ENCODE measurements at regions not wholly inside any gene's neighbourhood (a gene's known extent, or its start where the extent isn't known, plus 50 kb on each side); places are given as distances from the start of the nearest gene placed in this dataset.

- Histone ChIP-seq H3K36me3 (ENCODE audit: control insufficient read depth in 1 of 2, insufficient read depth in 2 of 2, low read length in 2 of 2) (no peaks in the 10 kb centered on the region), H3K18ac (ENCODE audit: low read length) (no peak overlapping the region), H4K91ac (ENCODE audit: low read depth, low read length) (no peak overlapping the region)
Observed at GRCh38 chrX:122517786-122518185, 666.3 kb upstream of the GRIA3 start.

GRCh38 chrX:122545778-122546177, 638.3 kb upstream of the GRIA3 start:
- no peak overlapping the region for H3K4me2 ChIP-seq (ENCODE audit: low read length)
- H3K9ac ChIP-seq (ENCODE audit: low read length) = no peak overlapping the region
- no peaks in the 10 kb centered on the region for H3K36me3 ChIP-seq (ENCODE audit: control insufficient read depth in 1 of 2, insufficient read depth in 2 of 2, low read length in 2 of 2)
- no peak overlapping the region for H4K8ac ChIP-seq (ENCODE audit: low read depth, low read length)
- no peaks in the 10 kb centered on the region for H3K79me2 ChIP-seq (ENCODE audit: control insufficient read depth, insufficient read depth, low read length, poor library complexity)
- no peak overlapping the region for H4K12ac ChIP-seq (ENCODE audit: low read depth, low read length)
- no peak overlapping the region for H3K18ac ChIP-seq (ENCODE audit: low read length)
- H2BK5ac ChIP-seq (ENCODE audit: low read depth, low read length, poor library complexity) = no peak overlapping the region
- H2BK120ac ChIP-seq (ENCODE audit: insufficient read depth, low read length, poor library complexity) = no peak overlapping the region
- no peak for DNase-seq
- no peak overlapping the region for H3K14ac ChIP-seq (ENCODE audit: low read length)
- H2AFZ ChIP-seq (ENCODE audit: insufficient read depth, low read length, poor library complexity) = no peak overlapping the region
- H2AK5ac ChIP-seq (ENCODE audit: low read length) = no peak overlapping the region
- H3K23ac ChIP-seq (ENCODE audit: low read length) = no peak overlapping the region
- no peaks in the 10 kb centered on the region for H3K9me3 ChIP-seq (ENCODE audit: insufficient read depth, low read depth, low read length)
- H3K4me1 ChIP-seq (ENCODE audit: control insufficient read depth in 1 of 2, insufficient read depth in 2 of 2, low read length in 2 of 2) = no peaks in the 10 kb centered on the region
- H3K27ac ChIP-seq (ENCODE audit: low read depth, low read length) = no peak overlapping the region
- H3K27me3 ChIP-seq (ENCODE audit: insufficient read depth, low read length) = no peaks in the 10 kb centered on the region
- no peak overlapping the region for H3K4me3 ChIP-seq (ENCODE audit: low read depth, low read length)
- no peak overlapping the region for H3K4ac ChIP-seq (ENCODE audit: low read depth, low read length)
- H3K79me1 ChIP-seq (ENCODE audit: low read length) = no peaks in the 10 kb centered on the region
- no peak overlapping the region for H4K91ac ChIP-seq (ENCODE audit: low read depth, low read length)
- no peak overlapping the region for H2BK12ac ChIP-seq (ENCODE audit: low read length)

More at GRCh38 chrX:122517786-122518185, 666.3 kb upstream of the GRIA3 start:
- no peak overlapping the region for H4K8ac ChIP-seq (ENCODE audit: low read depth, low read length)
- H3K9me3 ChIP-seq (ENCODE audit: insufficient read depth, low read depth, low read length) = no peaks in the 10 kb centered on the region
- no peak overlapping the region for H2BK120ac ChIP-seq (ENCODE audit: insufficient read depth, low read length, poor library complexity)
- H3K4me3 ChIP-seq (ENCODE audit: low read depth, low read length) = no peak overlapping the region
- no peak overlapping the region for H3K27ac ChIP-seq (ENCODE audit: low read depth, low read length)
- no peak overlapping the region for H4K12ac ChIP-seq (ENCODE audit: low read depth, low read length)
- H3K9ac ChIP-seq (ENCODE audit: low read length) = no peak overlapping the region
- no peaks in the 10 kb centered on the region for H3K27me3 ChIP-seq (ENCODE audit: insufficient read depth, low read length)
- DNase-seq = no peak
- no peaks in the 10 kb centered on the region for H3K4me1 ChIP-seq (ENCODE audit: control insufficient read depth in 1 of 2, insufficient read depth in 2 of 2, low read length in 2 of 2)
- H3K4me2 ChIP-seq (ENCODE audit: low read length) = no peak overlapping the region
- H2AFZ ChIP-seq (ENCODE audit: insufficient read depth, low read length, poor library complexity) = no peak overlapping the region
- H3K4ac ChIP-seq (ENCODE audit: low read depth, low read length) = no peak overlapping the region
- H3K14ac ChIP-seq (ENCODE audit: low read length) = no peak overlapping the region
- no peak overlapping the region for H2AK5ac ChIP-seq (ENCODE audit: low read length)
- H3K23ac ChIP-seq (ENCODE audit: low read length) = no peak overlapping the region
- H2BK12ac ChIP-seq (ENCODE audit: low read length) = no peak overlapping the region
- H3K79me2 ChIP-seq (ENCODE audit: control insufficient read depth, insufficient read depth, low read length, poor library complexity) = no peaks in the 10 kb centered on the region
- no peak overlapping the region for H2BK5ac ChIP-seq (ENCODE audit: low read depth, low read length, poor library complexity)
- H3K79me1 ChIP-seq (ENCODE audit: low read length) = no peaks in the 10 kb centered on the region

- Histone ChIP-seq H4K12ac (ENCODE audit: low read depth, low read length) (no peak overlapping the region), H3K18ac (ENCODE audit: low read length) (no peak overlapping the region), H4K91ac (ENCODE audit: low read depth, low read length) (no peak overlapping the region), H3K4ac (ENCODE audit: low read depth, low read length) (no peak overlapping the region), H3K4me2 (ENCODE audit: low read length) (no peak overlapping the region), H2BK5ac (ENCODE audit: low read depth, low read length, poor library complexity) (no peak overlapping the region), H3K79me2 (ENCODE audit: control insufficient read depth, insufficient read depth, low read length, poor library complexity) (no peaks in the 10 kb centered on the region), H3K4me1 (ENCODE audit: control insufficient read depth in 1 of 2, insufficient read depth in 2 of 2, low read length in 2 of 2) (no peaks in the 10 kb centered on the region), H2BK120ac (ENCODE audit: insufficient read depth, low read length, poor library complexity) (no peak overlapping the region), H3K9ac (ENCODE audit: low read length) (no peak overlapping the region), H4K8ac (ENCODE audit: low read depth, low read length) (no peak overlapping the region), H3K36me3 (ENCODE audit: control insufficient read depth in 1 of 2, insufficient read depth in 2 of 2, low read length in 2 of 2) (no peaks in the 10 kb centered on the region), H3K27ac (ENCODE audit: low read depth, low read length) (no peak overlapping the region), H3K79me1 (ENCODE audit: low read length) (no peaks in the 10 kb centered on the region), H3K27me3 (ENCODE audit: insufficient read depth, low read length) (no peaks in the 10 kb centered on the region), H3K9me3 (ENCODE audit: insufficient read depth, low read depth, low read length) (no peaks in the 10 kb centered on the region), H2BK12ac (ENCODE audit: low read length) (no peak overlapping the region), H2AFZ (ENCODE audit: insufficient read depth, low read length, poor library complexity) (no peak overlapping the region), H3K23ac (ENCODE audit: low read length) (no peak overlapping the region), H2AK5ac (ENCODE audit: low read length) (no peak overlapping the region), H3K14ac (ENCODE audit: low read length) (no peak overlapping the region), H3K4me3 (ENCODE audit: low read depth, low read length) (no peak overlapping the region)
- peak; percentile 5 to 74 for DNase-seq
- WGBS (ENCODE audit: extremely low coverage, insufficient coverage, insufficient read length) = no CpG with 5 or more reads among the region's 1 CpG
Observed at GRCh38 chrX:122546269-122546668, 637.8 kb upstream of the GRIA3 start.

GRCh38 chrX:122552286-122552800, 631.7 kb upstream of the GRIA3 start:
- Histone ChIP-seq H3K9me3 (ENCODE audit: insufficient read depth, low read depth, low read length) (no peaks in the 10 kb centered on the region), H3K18ac (ENCODE audit: low read length) (no peak overlapping the region), H3K4ac (ENCODE audit: low read depth, low read length) (no peak overlapping the region), H3K14ac (ENCODE audit: low read length) (no peak overlapping the region), H3K4me1 (ENCODE audit: control insufficient read depth in 1 of 2, insufficient read depth in 2 of 2, low read length in 2 of 2) (no peaks in the 10 kb centered on the region), H3K4me2 (ENCODE audit: low read length) (no peak overlapping the region), H2BK12ac (ENCODE audit: low read length) (no peak overlapping the region), H3K9ac (ENCODE audit: low read length) (no peak overlapping the region), H2BK5ac (ENCODE audit: low read depth, low read length, poor library complexity) (no peak overlapping the region), H3K36me3 (ENCODE audit: control insufficient read depth in 1 of 2, insufficient read depth in 2 of 2, low read length in 2 of 2) (no peaks in the 10 kb centered on the region), H4K91ac (ENCODE audit: low read depth, low read length) (no peak overlapping the region), H3K4me3 (ENCODE audit: low read depth, low read length) (no peak overlapping the region), H4K8ac (ENCODE audit: low read depth, low read length) (no peak overlapping the region), H2BK120ac (ENCODE audit: insufficient read depth, low read length, poor library complexity) (no peak overlapping the region), H3K27me3 (ENCODE audit: insufficient read depth, low read length) (no peaks in the 10 kb centered on the region), H3K79me1 (ENCODE audit: low read length) (no peaks in the 10 kb centered on the region), H3K79me2 (ENCODE audit: control insufficient read depth, insufficient read depth, low read length, poor library complexity) (no peaks in the 10 kb centered on the region), H3K23ac (ENCODE audit: low read length) (no peak overlapping the region), H2AK5ac (ENCODE audit: low read length) (no peak overlapping the region), H3K27ac (ENCODE audit: low read depth, low read length) (no peak overlapping the region), H2AFZ (ENCODE audit: insufficient read depth, low read length, poor library complexity) (no peak overlapping the region), H4K12ac (ENCODE audit: low read depth, low read length) (no peak overlapping the region)
- 100% methylated on average over 1 of the region's 3 CpGs for WGBS (ENCODE audit: extremely low coverage, insufficient coverage, insufficient read length)
- DNase-seq = no peak
